AG10803 (cell line): ENCODE measurements at regions not wholly inside any gene's neighbourhood (a gene's known extent, or its start where the extent isn't known, plus 50 kb on each side); places are given as distances from the start of the nearest gene placed in this dataset.

ENCODE experiments used
- DNase-seq: peaks from one replicate; pipeline ENCODE4 v3.0.0; 2010; ENCODE audit warnings: low read depth
- H3K4me3 ChIP-seq: 2 replicates; pipeline ENCODE4 v1.5.1; 2011; ENCODE audit warnings: mild to moderate bottlenecking, low read length, control low read depth
- CTCF ChIP-seq: conservative IDR thresholded peaks from 2 replicates; pipeline ENCODE4 v1.5.1; 2011; ENCODE audit warnings: mild to moderate bottlenecking, low read length, control low read depth, inconsistent platforms

- TF ChIP-seq CTCF = no peak
- no peak for DNase-seq
- no peak overlapping the region for H3K4me3 ChIP-seq
Observed at GRCh38 chr2:134770702-134771101, 51.9 kb upstream of the TMEM163 start.

- no peak overlapping the region for H3K4me3 ChIP-seq
- TF ChIP-seq CTCF = no peak
- DNase-seq = no peak
Observed at GRCh38 chr2:134771313-134771801, 52.6 kb upstream of the TMEM163 start.

GRCh38 chr2:134772493-134773169, 53.8 kb upstream of the TMEM163 start:
- no peak overlapping the region for H3K4me3 ChIP-seq
- TF ChIP-seq CTCF = no peak
- no peak for DNase-seq

- no peak for DNase-seq
- TF ChIP-seq CTCF = no peak
- H3K4me3 ChIP-seq = no peak overlapping the region
Observed at GRCh38 chr2:134773335-134773734, 54.5 kb upstream of the TMEM163 start.

- no peak for DNase-seq
- TF ChIP-seq CTCF = no peak
- no peak overlapping the region for H3K4me3 ChIP-seq
Observed at GRCh38 chr2:134773759-134774742, 55.3 kb upstream of the TMEM163 start.

GRCh38 chr2:134774786-134775641, 56.2 kb upstream of the TMEM163 start:
- no peak for TF ChIP-seq CTCF
- no peak overlapping the region for H3K4me3 ChIP-seq
- no peak for DNase-seq
